ENCODE measurements at regions not wholly inside any gene's neighbourhood (a gene's known extent, or its start where the extent isn't known, plus 50 kb on each side); places are given as distances from the start of the nearest gene placed in this dataset.

- TF ChIP-seq CTCF (IDR thresholded peaks at IDR 0.05) = no peak
- Histone ChIP-seq H3K9me3 (no peaks in the 10 kb centered on the region), H3K4me1 (ENCODE audit: low read depth) (no peaks in the 10 kb centered on the region), H3K36me3 (ENCODE audit: low read depth) (no peaks in the 10 kb centered on the region), H3K4me3 (no peak overlapping the region)
- DNase-seq (no peak), ATAC-seq (no peak)
- intact Hi-C loops (cut with DNase I, micrococcal nuclease) = no loop called here
Observed at GRCh38 chr15:88335074-88335473, 78.5 kb upstream of the NTRK3 start.

DNA sequence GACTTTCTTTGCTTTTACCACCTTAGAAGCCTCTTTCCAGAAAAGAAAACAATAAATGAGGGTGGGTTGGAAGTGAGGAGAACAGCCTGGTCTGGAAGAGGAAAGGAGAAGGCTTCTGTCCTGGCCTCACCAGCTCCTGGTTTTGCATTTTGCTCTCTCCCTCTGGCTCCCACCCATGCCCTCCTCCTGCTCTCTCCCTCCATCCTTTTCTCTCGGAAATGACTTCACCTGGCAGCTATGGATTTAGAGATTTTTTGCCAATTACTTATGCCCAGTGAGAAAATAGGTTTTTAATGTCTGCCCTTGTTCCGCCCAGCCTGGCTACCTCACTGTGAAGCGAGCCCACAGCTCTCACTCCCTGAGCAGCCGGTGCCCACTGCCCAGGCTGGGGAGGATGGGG lies 77.9 kb upstream of the NTRK3 start:
- intact Hi-C loops (cut with DNase I, micrococcal nuclease) = no loop called here
- no peak for ATAC-seq
- Histone ChIP-seq H3K4me1 (ENCODE audit: low read depth) (no peaks in the 10 kb centered on the region), H3K9me3 (no peaks in the 10 kb centered on the region), H3K4me3 (no peak overlapping the region), H3K36me3 (ENCODE audit: low read depth) (no peaks in the 10 kb centered on the region)
- DNase-seq = no peak
- TF ChIP-seq CTCF (IDR thresholded peaks at IDR 0.05) = no peak

DNA sequence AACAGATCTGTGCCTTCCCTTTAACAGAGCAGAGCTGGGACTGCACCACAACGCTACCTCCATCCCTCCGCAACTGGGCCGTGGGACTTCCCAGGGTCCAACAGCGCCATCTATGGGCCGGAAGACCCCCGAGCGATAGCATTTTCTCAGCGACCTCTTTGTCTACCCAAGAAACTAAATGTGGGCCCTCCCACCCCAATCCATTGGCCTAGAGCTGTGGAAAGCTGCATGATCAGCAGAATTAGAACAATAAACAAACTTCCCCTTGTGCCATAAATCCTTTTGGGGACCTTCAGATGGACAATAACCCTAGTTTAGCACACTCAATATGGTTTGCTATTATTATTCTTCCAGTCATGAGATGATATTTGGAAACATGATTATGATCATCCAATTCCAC lies 74.8 kb upstream of the NTRK3 start:
- no peaks in the 10 kb centered on the region for H3K4me1 ChIP-seq (ENCODE audit: low read depth)
- intact Hi-C loops (cut with DNase I, micrococcal nuclease) = no loop called here
- no peaks in the 10 kb centered on the region for H3K36me3 ChIP-seq (ENCODE audit: low read depth)
- TF ChIP-seq CTCF (IDR thresholded peaks at IDR 0.05) = no peak
- ATAC-seq (no peak), DNase-seq (peak in 2 of 3 donors; percentile 26 to 31)
- no peak overlapping the region for H3K4me3 ChIP-seq
- no peaks in the 10 kb centered on the region for H3K9me3 ChIP-seq

DNA sequence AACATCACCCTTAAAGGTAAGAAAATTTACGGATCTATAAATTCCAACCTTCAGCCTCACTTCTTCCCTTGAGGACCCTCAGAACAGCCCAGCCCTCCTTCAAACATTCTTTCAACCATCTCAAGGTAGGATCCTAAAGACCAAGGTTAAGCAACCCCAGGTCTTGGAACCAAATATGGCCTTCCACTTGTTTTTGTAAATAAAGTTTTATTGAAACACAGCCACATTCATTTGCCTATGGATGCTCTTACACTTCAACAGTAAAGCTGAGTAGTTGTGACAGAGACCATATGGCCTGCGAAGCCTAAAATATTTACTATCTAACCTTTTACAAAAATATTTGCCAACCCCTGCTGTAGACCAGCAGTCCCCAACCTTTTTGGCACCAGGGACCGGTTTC lies 70.4 kb upstream of the NTRK3 start:
- TF ChIP-seq CTCF (IDR thresholded peaks at IDR 0.05) = no peak
- H3K9me3 ChIP-seq = no peaks in the 10 kb centered on the region
- intact Hi-C loops (cut with DNase I, micrococcal nuclease) = no loop called here

GRCh38 chr15:88324741-88325065 lies 68.2 kb upstream of the NTRK3 start:
- TF ChIP-seq CTCF (IDR thresholded peaks at IDR 0.05) = no peak
- intact Hi-C loops (cut with DNase I, micrococcal nuclease) = no loop called here
- no peaks in the 10 kb centered on the region for H3K4me1 ChIP-seq (ENCODE audit: low read depth)
- no peaks in the 10 kb centered on the region for H3K9me3 ChIP-seq
- DNase-seq (no peak), ATAC-seq (no peak)
- H3K36me3 ChIP-seq (ENCODE audit: low read depth) = no peaks in the 10 kb centered on the region
- H3K4me3 ChIP-seq = no peak overlapping the region

More for the DNA sequence above, 70.4 kb upstream of the NTRK3 start:
- no peak for DNase-seq
- Histone ChIP-seq H3K36me3 (ENCODE audit: low read depth) (no peaks in the 10 kb centered on the region), H3K4me3 (no peak overlapping the region), H3K4me1 (ENCODE audit: low read depth) (no peaks in the 10 kb centered on the region)
- ATAC-seq = no peak

DNA sequence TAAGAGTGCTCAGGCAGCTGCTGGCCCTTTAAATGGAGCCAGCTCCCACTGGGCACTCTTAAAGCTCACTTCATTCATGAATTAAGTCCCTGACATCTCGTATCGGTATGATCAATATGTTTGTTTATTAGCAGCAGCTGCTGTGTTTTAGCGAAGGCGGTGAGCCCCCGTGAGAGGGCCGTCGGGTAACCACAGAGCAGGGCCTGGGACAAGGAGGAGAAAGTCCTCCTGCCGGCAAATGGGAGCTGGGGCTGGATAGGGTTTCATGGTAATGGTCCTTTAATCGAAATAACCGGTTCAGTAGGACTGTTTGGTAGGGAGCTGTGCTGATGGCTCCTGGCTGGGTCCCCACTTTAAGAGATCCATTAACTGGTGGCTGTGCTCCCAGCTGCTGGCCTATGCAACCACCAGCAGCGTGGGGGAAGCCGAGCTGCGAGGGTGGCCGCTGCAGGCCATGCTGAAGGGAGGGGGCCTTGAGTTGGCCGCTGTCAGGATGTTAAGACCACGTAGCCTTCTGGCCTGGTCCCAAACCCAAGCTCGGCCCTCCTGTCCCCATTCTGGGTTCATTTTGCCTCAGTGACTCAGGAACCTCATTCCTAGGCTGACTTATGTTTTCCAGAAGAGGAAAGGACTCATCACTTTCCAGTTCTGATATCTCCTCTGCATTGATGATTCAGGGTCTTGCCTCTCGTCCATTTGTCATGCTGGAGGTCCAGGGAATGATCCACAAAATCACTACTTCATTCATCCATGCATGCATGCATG lies 67.6 kb upstream of the NTRK3 start:
- DNase-seq = peak in 1 of 3 donors; percentile 3
- no peak for ATAC-seq
- H3K4me3 ChIP-seq = no peak overlapping the region
- no peak for TF ChIP-seq CTCF (IDR thresholded peaks at IDR 0.05)
- H3K9me3 ChIP-seq = no peaks in the 10 kb centered on the region
- H3K4me1 ChIP-seq (ENCODE audit: low read depth) = no peaks in the 10 kb centered on the region
- intact Hi-C loops (cut with DNase I, micrococcal nuclease) = no loop called here
- H3K36me3 ChIP-seq (ENCODE audit: low read depth) = no peaks in the 10 kb centered on the region

Measured in mucosa of descending colon (tissue), 3 donors.